AG08395 (cell line): ENCODE measurements at regions not wholly inside any gene's neighbourhood (a gene's known extent, or its start where the extent isn't known, plus 50 kb on each side); places are given as distances from the start of the nearest gene placed in this dataset.

ENCODE experiments used
- DNase-seq: peaks from one replicate; pipeline ENCODE4 v3.0.0; 2012; ENCODE audit warnings: mixed read lengths, low spot score

DNA sequence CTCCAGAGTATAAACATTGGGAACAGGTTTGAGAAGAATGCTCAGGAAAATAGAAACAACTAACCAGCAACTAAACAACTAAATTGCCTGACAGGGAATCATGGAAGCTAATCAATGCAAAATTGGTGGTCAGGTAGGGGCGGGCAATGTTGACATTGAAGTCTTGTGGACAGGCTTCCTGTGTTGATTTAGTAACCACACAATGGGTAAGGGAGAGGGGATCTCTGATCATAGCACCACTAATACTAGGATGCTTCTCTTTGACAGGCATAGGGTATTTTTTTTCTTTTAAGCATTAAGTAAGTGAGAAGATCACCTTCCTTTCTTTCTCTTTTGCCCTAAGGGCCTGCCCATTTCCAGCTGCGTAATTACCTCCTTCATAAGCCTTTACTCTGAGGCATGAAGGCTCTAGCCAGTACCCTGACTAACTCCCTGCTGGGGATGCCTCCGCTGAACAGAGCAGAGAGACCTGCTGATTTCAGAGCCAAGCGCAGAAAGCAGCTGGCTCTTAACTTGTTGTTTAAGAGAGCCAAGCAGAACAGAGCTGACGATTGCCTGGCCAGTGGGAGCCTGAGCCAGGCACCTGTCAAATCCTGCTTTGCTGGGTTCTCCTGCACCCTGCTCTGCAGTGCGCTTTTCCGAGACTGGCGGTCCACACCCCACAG is 118.7 kb downstream of the BMP2 start:
- DNase-seq: no peak

DNA sequence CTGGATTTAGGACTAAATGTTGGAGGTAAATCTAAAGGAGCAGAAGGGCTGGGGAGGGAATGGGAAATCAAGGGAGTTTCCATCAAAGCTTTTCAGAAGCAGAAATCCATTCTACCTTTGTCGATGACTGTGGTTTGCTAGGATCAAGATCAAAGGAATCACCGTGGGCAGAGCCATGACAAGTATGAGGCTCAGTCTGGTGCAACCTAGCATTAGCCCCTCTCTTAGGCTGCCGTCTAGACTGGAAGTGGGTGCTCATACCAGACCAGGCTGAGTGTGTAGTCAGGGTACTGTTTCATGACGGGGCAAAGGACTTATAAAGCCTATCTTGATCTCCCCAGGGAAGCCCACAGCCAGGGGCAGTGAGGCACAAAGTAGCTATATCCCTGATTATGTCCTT is 120.5 kb downstream of the BMP2 start:
- no peak for DNase-seq

DNA sequence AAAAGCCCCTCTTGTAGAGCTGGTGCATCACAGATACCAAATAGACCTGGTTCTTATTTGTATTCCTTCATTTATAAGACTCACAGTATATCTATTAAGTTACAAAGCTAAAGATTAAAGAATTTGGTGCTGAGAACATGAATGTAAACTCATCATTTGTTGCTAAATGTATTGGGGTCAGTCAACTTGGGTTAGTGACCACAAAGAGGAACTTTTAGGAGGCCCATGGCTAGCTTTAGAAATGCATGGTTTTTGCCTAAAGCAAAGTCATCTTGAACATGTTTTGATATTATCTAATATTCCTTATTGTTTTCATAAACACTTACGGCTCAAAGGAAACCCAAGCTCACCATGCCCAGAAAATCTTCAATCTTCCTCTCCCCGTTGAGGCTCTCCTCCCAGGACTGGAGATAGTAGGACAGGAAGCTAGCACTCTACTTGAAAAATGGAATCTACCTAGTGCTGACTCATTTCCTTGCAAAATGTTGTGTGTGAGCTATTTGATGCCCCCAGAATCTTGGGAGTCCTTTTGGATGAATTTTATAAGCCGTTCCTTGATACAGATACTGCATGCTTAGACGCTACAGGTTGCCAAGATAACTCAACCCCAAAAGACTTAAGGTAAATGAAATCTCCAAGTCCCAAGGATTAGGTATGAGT is 121.4 kb downstream of the BMP2 start:
- DNase-seq: no peak

DNA sequence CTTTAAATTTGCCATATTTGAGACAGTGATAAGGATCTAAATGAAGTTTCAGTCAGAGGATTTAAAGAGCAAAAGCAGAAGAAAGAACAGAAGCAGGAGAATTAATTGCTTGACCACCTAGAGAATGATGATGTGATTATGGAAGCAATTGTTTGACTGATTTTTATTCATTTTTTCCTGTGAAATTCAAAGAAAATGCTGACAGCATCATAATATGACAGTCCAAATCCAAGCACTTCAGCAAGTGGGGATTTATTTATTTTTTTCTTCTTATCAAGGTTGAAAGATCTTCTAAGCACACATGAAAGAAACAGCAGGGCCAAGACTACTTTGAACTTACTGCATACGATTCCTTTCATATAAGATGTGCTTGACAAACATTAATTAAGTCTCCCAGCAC is 125.2 kb downstream of the BMP2 start:
- no peak for DNase-seq

DNA sequence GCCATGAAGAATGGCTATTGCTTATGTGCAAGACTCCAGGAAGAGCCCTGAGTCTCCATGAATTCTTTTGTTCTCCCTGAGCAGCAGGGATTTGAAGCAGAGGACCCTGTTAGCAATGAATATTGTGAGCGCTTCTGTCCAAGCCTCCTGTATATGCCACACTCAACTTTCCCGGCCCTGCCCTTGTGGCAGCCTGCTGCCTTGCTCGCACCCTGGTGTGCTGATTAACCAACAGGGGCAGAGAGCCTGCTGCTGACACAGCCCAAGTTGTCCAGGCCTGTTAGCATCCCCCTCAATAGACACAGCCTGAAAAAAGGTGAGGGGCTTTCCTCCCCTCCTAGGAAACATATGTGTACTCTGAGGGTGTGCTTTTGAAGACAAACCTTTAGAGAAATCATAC is 131.4 kb downstream of the BMP2 start:
- DNase-seq: no peak

DNA sequence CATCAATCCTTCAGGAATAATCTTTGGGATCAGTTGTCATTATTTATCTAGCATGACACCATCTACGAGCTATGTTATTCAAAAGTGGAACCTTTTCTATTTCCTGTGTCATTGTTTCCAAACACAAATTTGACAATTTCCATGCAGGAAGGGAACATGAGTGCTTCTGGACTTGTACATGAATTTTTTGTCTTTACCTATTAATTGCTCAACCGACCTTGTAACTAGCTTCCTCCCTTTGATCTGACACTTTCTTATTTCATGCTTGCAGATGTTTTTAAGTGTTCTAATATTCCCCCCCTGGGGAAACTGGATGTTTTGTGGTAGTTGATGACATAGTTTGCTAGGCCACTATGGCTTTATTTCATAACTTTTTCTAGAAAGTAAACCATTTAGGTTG is 139.4 kb downstream of the BMP2 start:
- no peak for DNase-seq

DNA sequence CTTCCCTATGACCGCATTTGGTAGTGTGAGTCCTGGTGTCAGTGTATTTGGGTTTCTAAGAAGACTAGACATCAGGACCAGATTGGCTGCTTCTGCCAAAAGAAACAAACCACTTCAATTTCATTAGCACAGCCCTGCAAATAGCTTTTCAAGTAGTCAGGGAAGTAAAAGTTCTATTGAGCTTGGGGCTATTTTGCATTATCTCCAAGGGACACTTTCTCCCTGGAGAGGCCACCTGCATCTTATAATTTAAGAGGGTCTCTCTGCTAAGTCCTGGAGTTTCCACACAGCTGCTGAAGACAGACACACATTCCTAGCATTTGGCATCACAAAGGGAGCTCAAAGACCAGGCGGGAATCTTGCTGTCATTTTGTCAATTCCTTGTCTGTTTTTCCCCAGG is 141.2 kb downstream of the BMP2 start:
- no peak for DNase-seq

DNA sequence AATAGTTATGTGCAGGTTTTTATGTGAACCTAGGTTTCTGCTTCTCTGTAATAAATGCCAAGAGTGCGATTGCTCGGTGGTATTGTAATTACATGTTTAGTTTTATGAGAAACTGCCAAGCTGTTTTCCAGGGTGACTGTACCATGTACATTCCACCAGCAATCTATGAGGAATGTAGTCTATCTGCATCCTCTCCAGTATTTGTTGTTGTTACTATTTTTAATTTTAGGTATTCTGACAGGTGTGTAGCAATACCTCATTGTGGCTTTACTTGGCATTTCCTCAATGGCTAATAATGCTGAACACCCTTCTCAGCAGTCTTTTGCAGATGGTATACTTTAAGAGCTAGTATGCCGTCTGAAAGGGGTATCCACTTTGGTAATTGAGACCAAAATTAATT is 142.1 kb downstream of the BMP2 start:
- no peak for DNase-seq

DNA sequence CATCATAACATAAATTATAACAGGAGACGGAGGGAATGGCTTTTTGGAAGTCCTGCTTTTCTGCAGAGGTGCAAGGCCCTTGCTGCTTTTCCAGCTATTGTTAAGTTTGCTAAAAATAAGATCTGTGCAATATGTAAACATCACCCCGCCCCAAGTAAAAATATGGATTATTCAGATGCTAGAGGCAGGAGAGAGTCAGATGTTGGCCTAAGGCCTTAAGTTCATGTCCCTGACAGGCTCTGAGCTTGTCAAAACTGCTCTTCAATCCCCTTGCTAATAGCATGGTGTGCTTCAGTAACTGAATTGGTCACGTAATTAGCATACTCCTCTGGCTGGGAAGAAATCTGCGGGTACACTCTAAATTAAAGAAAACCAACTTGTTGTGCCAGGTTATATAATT is 147.5 kb downstream of the BMP2 start:
- no peak for DNase-seq

DNA sequence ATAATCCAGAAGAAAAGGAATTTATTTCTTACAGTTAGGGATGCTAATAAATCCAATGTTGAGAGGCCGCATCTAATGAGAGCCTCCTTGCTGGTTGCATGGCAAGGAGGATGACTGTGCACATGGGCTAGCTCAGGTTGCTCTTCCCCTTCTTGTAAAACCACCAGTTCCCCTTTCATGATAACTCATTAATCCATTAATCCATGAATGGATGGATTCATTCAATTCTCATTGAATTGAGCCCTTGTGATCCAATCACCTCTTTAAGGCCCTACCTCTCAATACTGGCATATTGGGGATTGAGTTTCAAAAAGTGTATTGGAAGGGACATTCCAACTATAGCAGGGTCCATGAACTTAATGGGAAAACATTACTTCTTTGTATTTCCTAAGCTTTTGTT is 149.5 kb downstream of the BMP2 start:
- no peak for DNase-seq

DNA sequence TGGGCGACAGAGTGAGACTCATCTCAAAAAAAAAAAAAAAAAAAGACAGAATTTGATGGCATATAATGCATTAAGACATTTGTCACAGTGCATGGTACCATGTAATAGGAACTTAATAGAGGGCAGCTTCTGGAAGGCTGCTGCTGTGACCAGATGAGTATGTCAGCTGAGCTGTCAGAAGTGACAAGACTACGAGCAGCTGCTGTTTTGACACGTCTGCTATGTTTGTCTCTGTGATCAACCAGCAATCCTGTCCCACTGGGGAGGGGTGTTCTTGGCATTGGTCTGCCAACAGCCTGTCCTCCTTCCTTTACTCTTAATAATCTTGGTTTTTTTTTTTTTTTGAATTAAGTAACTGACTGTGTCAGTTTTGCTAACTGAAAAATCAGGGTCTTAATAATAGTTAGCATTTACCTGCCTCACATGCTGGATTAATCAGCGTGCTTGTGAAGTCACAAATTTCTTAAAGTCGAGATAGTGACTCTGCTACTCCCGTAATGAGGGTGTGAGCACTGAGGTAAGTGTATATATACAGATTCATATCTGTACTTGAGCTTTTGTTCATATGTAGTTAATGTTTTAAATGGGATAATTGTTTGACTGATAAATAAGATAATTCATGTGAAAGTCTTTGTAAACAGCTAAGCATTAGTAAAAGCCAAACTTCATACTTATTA is 152.4 kb downstream of the BMP2 start:
- DNase-seq: no peak

DNA sequence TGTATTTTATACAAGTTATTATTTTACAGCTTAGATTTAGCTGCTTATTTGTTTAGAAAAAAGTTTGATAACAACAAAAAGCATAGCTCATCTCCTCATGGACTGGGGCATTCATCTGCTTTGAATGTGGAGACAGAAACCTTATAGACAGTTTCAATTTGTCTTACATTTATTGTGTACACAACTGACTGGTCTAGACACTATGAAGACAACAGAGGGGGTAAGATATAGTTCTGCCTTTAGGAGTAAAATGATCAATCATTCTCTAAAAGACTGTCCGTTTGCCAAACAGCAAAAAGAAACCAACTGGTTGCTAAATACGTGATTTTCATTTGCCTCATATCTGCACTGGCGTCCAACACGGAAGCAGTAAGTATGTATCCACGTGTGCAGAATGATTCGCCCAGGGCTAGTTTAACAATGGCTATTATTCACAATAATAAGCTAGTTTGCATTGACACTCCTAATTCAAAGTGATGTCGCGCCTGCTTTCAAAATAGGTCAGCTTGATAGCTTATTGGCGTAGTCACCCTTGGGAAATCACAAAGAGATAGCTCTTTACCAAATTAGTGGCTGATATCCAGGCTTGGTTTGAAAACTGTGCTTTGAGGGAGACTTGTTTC is 153.6 kb downstream of the BMP2 start:
- DNase-seq: no peak

DNA sequence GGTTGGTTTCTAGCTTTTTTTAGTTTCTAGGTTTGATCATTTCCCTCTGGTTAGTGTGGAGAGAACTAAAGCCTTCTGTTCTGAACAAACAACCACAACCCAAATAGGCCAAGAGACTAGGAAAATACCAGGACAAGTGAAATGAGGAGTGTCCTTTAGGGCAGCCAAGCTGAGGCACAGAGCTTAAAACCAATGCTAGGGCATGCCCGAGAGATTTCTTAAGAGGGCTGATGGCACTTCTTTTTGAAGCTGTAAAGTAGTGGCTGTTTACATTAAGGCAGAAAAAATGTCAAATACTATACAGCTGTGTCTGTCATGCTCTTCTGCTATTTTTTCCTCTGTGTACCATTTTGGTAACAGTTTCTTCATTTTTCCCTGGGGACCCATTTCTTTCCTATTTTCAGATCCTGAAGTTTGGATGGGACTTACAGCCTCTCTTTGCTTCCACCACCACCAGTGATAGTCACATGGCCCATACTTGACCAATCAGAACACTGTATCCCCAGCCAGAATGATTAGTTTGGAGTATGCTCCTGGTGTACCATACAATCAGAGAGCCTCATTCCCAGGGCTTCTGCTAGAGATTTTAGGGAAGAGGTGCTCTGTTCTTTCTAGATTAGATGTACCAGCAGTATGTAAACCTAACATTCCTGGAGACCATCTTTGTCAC is 154.4 kb downstream of the BMP2 start:
- DNase-seq: no peak

DNA sequence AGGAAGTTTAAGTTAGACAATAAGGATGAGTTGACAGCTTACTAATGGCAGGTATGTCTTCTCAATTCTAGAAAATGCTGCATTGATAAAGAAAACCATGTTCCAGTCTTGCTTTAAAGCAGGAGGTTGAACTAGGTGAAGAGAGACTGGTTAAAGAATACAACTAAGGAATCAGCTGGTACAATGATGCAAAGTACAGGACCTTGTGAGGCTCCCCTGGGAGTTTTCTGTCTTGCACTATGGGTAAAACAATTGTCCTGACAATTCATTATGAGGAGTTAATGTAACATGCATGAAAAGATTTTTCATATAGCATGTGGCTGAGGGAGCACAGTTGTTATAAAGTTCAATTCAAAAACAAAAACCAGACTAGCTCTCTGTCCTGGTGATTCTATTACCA is 157.2 kb downstream of the BMP2 start:
- no peak for DNase-seq

DNA sequence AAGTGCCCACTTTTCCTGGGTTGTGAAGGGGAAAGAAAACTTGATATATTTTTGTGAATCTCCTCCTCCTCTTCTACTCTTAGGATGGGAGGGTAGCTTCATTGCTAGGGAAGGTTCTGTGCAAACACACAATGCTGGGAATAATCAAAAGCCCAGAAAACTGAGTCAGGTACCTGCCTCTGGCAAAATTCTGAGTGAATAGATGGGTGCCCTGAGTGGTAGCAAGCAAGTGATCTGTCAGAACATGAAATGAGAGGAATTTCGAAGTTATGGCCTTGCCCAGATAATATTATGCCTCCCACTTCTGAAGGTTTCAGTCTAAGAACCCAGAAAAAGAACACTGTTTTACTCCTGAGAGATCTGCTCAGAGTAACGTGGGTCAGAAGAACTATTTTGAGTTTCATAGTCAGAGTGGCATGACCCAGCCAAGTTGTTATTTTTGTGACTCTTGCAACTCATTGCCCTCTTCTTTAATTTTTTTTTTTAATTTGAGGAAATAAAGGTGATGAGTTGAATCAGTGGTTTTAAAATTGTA is 158.3 kb downstream of the BMP2 start:
- no peak for DNase-seq

DNA sequence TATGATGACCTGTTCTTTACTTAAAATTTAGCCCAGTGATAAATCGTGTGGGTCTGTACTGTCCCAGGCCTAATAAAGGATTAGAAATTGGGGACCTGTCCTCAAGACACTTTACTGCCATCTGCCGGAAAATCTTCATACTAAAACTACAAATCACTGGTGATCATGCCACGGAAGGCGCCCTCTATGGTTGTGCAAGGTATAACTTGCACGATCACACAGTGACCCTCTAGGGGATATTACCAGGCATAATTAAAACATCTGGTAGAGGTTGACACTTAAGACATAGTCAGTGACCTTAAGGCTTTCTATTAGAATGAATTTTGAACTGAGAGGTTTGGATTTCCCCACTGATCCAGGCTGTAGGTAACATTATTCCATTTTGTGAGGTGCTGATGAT is 172.6 kb downstream of the BMP2 start:
- DNase-seq: no peak

DNA sequence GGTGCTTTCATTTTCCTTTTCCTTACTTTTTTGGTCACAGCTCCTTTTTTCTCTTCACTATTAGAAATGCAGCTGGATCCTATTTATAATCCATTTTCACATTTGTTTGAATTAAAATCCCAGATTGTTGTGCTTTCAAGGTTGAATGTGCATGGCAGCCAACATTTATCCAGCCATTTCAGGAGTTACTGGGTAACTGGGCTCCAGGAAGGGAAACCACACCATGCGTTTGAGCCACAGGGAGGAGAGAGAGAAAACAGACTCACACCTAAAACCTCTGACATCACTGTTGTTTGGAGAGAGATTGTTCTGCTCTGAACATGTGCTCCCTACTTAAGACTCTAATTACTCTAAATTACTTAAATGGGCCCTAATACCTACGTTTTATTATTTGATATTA is 173.4 kb downstream of the BMP2 start:
- no peak for DNase-seq

DNA sequence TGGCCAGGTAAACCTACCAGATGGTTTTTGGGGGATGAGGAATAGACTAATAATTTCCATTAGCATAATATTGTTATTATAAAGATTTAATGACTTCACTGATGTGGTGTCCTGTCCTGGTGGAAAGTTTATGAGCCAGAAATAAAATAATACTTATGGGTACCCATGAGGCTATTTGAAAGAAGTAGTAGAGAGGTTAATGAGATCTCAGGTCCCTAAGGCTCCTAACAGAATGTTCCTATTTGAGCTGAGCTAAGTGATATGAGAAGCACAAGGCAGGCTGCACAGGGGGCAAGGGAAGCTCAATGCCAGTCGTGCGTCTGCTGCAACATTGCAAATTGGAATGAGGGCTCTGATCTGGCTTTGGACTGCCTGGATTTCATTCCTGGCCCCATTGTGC is 174.1 kb downstream of the BMP2 start:
- no peak for DNase-seq

DNA sequence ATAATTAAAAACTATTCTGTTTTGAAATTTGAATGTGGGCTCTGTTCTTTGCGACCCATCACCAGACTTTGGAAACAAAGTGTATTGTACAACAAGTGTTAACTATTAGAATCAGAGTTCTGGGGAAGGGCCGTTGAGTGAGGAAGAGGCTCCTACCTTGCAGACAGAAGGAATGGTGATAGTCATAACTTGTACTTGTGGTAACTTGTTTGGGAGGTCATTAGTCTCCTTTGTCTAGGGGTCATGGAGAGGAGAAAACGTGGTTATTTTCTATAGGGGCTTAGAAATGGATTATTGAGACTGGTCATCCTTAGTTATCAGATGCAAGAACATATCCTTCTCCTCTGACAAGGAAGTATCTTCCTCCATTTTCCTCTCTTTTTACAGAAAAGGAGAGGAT is 174.8 kb downstream of the BMP2 start:
- DNase-seq: no peak

DNA sequence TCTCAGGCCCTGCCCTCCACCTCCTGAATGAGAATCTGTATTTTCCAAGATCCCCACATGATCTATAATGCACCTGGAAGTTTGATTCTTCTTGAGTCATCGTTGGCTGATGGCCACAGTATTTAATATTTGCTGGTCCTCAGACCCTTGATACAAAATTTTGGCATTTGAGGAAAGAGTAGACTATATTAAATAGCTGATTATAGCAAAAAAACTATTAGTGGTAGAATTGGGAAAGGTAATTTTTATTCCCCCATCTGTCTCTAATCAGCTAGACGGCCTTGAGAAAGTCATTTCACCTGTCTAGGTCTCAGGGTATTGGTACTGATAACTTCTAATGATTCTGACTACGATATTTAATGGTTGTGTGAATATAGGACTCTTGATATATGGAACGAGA is 176.8 kb downstream of the BMP2 start:
- no peak for DNase-seq

DNA sequence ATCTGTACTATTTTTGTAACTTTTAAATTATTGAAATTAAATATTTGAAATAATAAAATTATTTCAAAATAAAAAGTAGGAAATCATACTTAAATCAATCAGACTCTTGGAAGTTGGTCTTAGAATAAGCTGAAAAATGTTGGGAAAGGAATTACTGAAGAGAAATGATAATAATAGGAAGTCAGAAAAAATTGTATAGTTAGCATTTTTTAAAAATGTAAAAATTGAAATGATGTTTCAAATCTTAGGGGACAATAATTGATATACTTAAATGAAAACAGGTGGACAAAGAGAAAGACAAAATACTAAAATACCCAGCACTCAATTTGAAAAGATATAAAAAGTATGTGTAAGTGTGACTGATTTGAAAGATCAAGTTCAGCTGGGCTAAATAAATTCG is 186.1 kb downstream of the BMP2 start:
- DNase-seq: no peak

DNA sequence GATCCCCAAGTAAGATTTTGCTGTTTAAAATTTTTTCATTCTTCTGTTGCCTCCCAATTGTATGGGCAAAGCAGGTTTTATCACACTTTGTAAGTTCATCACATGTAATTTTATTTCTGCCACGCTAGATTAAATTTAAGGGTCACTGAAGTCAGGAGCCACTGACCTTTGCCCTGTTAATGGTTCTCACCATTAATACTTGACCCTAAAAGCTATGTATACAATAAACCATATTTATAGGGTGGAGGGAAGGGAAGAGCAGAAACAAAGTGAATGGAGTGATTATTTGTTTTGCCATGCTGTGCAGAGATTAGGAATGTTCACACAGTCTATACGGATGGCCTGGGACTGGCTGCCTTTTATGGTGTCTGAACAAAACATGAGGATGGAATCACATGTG is 186.7 kb downstream of the BMP2 start:
- DNase-seq: no peak
